Ishikawa (cell line): ENCODE measurements at regions not wholly inside any gene's neighbourhood (a gene's known extent, or its start where the extent isn't known, plus 50 kb on each side); places are given as distances from the start of the nearest gene placed in this dataset.

Experiments
- CEBPB ChIP-seq: IDR thresholded peaks from 2 replicates; pipeline ENCODE4 v1.6.1; 2012
- CREB1 ChIP-seq: IDR thresholded peaks from 2 replicates; pipeline ENCODE4 v1.6.1; 2012; ENCODE audit warnings: low read depth
- EGR1 ChIP-seq: IDR thresholded peaks from 2 replicates; pipeline ENCODE4 v1.6.1; 2012
- EP300 ChIP-seq: IDR thresholded peaks from 2 replicates; pipeline ENCODE4 v1.6.1; 2012; ENCODE audit warnings: borderline replicate concordance
- NFIC ChIP-seq: IDR thresholded peaks from 2 replicates; pipeline ENCODE4 v1.6.1; 2012
- RAD21 ChIP-seq: IDR thresholded peaks from 2 replicates; pipeline ENCODE4 v1.6.1; 2012; ENCODE audit warnings: low read depth
- TAF1 ChIP-seq: IDR thresholded peaks from 2 replicates; pipeline ENCODE4 v1.6.1; 2012; ENCODE audit warnings: low read depth, mild to moderate bottlenecking
- TCF12 ChIP-seq: IDR thresholded peaks from 2 replicates; pipeline ENCODE4 v1.6.1; 2012; ENCODE audit warnings: low read depth
- TEAD4 ChIP-seq: IDR thresholded peaks from 2 replicates; pipeline ENCODE4 v1.6.1; 2012
- USF1 ChIP-seq: IDR thresholded peaks from 2 replicates; pipeline ENCODE4 v1.6.1; 2012
- YY1 ChIP-seq: IDR thresholded peaks from 2 replicates; pipeline ENCODE4 v1.6.1; 2012; ENCODE audit warnings: low read depth
- ZBTB7A ChIP-seq: IDR thresholded peaks from 2 replicates; pipeline ENCODE4 v1.6.1; 2012; ENCODE audit warnings: low read depth
- TF ChIP-seq, protein P1 (sequence below): IDR thresholded peaks from 2 replicates; pipeline ENCODE4 v1.6.1; 2012; ENCODE audit warnings: low read depth, mild to moderate bottlenecking
- TF ChIP-seq, protein P2 (sequence below): IDR thresholded peaks from 2 replicates; pipeline ENCODE4 v1.6.1; 2012

- TF ChIP-seq TAF1 (no peak), YY1 (no peak), EGR1 (no peak), CEBPB (no peak), CREB1 (no peak), NFIC (no peak), TEAD4 (no peak), USF1 (no peak), ZBTB7A (no peak), EP300 (no peak)
- TF ChIP-seq, protein P1, sequence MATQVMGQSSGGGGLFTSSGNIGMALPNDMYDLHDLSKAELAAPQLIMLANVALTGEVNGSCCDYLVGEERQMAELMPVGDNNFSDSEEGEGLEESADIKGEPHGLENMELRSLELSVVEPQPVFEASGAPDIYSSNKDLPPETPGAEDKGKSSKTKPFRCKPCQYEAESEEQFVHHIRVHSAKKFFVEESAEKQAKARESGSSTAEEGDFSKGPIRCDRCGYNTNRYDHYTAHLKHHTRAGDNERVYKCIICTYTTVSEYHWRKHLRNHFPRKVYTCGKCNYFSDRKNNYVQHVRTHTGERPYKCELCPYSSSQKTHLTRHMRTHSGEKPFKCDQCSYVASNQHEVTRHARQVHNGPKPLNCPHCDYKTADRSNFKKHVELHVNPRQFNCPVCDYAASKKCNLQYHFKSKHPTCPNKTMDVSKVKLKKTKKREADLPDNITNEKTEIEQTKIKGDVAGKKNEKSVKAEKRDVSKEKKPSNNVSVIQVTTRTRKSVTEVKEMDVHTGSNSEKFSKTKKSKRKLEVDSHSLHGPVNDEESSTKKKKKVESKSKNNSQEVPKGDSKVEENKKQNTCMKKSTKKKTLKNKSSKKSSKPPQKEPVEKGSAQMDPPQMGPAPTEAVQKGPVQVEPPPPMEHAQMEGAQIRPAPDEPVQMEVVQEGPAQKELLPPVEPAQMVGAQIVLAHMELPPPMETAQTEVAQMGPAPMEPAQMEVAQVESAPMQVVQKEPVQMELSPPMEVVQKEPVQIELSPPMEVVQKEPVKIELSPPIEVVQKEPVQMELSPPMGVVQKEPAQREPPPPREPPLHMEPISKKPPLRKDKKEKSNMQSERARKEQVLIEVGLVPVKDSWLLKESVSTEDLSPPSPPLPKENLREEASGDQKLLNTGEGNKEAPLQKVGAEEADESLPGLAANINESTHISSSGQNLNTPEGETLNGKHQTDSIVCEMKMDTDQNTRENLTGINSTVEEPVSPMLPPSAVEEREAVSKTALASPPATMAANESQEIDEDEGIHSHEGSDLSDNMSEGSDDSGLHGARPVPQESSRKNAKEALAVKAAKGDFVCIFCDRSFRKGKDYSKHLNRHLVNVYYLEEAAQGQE, result no peak
- TF ChIP-seq, protein P2, sequence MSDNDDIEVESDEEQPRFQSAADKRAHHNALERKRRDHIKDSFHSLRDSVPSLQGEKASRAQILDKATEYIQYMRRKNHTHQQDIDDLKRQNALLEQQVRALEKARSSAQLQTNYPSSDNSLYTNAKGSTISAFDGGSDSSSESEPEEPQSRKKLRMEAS, result no peak
Measured at GRCh38 chr5:77943851-77944250, 167.7 kb upstream of the TBCA start.

DNA sequence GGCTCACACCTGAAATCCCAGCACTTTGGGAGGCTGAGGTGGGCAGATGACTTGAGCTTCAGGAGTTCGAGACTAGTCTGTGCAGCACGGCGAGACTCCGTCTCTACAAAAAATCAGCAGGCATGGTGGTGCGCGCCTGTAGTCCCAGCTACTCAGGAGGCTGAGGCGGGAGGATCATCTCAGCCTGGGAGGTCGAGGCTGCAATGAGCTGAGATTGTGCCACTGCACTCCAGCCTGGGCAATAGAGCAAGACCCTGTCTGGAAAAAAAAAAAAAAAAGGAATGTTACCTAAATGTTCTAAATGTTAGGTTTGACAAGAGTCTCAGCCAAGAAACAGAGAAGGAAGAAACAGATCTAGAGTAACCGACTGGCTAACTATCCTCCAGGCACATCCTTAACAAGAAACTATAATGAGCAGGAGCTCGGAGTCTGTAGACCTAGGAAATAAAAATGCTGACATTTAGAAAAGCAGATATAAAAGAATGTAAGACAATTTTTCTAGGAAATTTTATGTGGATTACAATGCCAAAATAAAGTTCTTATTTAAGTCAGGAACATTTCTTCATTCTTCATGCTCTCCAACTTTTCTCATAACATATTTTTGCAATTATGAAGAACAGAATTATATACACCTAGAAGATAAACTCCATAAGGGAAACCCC, 166.6 kb upstream of the TBCA start:
- TF ChIP-seq, protein P1, result no peak

DNA sequence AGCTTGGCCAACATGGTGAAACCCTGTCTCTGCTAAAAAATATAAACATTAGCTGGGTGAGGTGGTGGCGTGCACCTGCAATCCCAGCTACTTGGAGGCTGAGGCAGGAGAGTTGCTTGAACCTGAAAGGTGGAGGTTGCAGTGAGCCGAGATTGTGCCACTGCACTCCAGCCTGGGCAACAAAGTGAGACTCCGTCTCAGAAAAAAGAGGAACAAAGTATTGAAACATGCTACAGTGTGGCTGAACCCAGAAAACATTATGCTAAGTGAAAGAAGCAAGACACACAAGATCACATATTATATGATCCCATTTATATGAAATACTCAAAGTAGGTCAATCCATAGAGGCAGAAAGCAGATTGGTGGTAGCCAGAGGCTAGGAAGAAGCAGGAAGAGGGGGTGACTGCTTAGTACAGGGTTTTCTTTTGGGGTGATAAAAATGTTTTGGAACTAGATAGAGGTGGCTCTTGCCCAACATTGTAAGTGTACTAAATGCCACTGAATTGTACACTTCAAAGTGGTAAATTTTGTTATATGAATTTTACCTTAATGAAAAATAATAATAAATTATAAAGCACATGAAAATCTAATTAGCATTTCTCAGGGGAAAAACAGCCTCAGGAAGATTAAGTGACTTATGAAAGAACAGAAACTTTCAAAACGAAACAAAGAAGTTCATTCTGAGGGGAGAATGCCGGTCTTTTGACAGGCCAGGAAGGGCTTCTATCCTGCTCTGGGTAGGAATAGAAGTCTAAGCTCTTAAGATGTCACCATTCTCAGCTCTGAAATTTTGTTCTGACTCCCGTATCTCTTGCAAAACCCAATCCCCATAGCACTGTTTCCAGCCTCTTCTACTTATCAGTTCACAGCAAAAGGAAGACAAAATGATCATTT, 161.1 kb upstream of the TBCA start:
- TF ChIP-seq ZBTB7A (no peak), TCF12 (no peak), RAD21 (no peak), EP300 (no peak), EGR1 (no peak), YY1 (no peak), TEAD4 (no peak), CREB1 (no peak), USF1 (no peak), CEBPB (no peak)
- TF ChIP-seq, protein P1, result no peak
- TF ChIP-seq, protein P2, result no peak

GRCh38 chr5:77936365-77936693, 160.2 kb upstream of the TBCA start:
- TF ChIP-seq EP300 (no peak), CEBPB (no peak), NFIC (no peak), RAD21 (no peak), TAF1 (no peak)
